Keratinocyte (primary cell): ENCODE measurements at regions not wholly inside any gene's neighbourhood (a gene's known extent, or its start where the extent isn't known, plus 50 kb on each side); places are given as distances from the start of the nearest gene placed in this dataset.

ENCODE experiments used
- EZH2 ChIP-seq: IDR thresholded peaks from one replicate; pipeline ENCODE4 v1.6.1; 2012; ENCODE audit warnings: inconsistent platforms, mild to moderate bottlenecking, low read length, moderate library complexity
- TF ChIP-seq, protein P1 (sequence below), 3 experiments: IDR thresholded peaks in 1 of 3; conservative IDR thresholded peaks in 1 of 3; optimal IDR thresholded peaks in 1 of 3; 2 replicates in 2 of 3; 3 replicates in 1 of 3; pipeline versions ENCODE3 to v1.5.1; 2011; ENCODE audit warnings: low read length in 3 of 3, mild to moderate bottlenecking in 3 of 3, moderate library complexity in 2 of 3, control low read depth in 1 of 3, inconsistent platforms in 1 of 3; ENCODE audit not compliant: insufficient read depth in 2 of 3; ENCODE audit errors: extremely low read depth in 1 of 3

DNA sequence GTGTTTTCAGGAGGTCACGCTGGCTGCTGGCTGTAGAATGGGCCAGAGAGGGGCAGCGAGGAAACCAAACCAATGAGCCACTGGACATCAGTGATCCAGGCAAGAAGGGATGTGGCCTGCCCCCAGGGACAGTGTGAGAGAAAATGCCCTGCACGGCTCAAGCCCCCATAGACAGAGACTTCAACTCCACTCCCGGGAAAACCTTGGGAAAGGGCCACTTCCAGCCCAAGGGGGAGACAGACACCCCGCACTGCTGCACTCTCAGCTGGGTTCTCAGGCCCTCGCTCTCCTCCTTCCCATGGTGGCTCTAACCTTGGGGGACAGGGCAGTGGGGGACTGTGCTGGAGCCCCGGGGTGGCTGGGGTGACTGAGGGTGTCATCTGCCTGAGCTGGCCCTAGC lies 172.0 kb downstream of the KATNAL1 start:
- TF ChIP-seq, protein P1, sequence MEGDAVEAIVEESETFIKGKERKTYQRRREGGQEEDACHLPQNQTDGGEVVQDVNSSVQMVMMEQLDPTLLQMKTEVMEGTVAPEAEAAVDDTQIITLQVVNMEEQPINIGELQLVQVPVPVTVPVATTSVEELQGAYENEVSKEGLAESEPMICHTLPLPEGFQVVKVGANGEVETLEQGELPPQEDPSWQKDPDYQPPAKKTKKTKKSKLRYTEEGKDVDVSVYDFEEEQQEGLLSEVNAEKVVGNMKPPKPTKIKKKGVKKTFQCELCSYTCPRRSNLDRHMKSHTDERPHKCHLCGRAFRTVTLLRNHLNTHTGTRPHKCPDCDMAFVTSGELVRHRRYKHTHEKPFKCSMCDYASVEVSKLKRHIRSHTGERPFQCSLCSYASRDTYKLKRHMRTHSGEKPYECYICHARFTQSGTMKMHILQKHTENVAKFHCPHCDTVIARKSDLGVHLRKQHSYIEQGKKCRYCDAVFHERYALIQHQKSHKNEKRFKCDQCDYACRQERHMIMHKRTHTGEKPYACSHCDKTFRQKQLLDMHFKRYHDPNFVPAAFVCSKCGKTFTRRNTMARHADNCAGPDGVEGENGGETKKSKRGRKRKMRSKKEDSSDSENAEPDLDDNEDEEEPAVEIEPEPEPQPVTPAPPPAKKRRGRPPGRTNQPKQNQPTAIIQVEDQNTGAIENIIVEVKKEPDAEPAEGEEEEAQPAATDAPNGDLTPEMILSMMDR (optimal IDR thresholded peaks at IDR 0.05 in 1 of 3, IDR thresholded peaks at IDR 0.05 in 1 of 3, conservative IDR thresholded peaks at IDR 0.05 in 1 of 3; ENCODE audit: extremely low read depth in 1 of 3, insufficient read depth in 2 of 3, low read length in 3 of 3): no peak
- no peak for TF ChIP-seq EZH2
